COLO668 (cell line): ENCODE measurements at regions not wholly inside any gene's neighbourhood (a gene's known extent, or its start where the extent isn't known, plus 50 kb on each side); places are given as distances from the start of the nearest gene placed in this dataset.
A peak's percentile ranks its signal among the peaks of the same experiment; 100 is the strongest.

Experiments
- DNase-seq: peaks from one replicate; lab custom pipeline; 2025; ENCODE audit not compliant: unreplicated experiment; lab: John Stamatoyannopoulos, UW

- no peak for DNase-seq
Observed at GRCh38 chr16:48487287-48487686, 102.1 kb upstream of the SIAH1 start.

- DNase-seq, result no peak
Observed at GRCh38 chr16:48481772-48482171, 96.6 kb upstream of the SIAH1 start.

- DNase-seq, result no peak
Observed at GRCh38 chr16:48481211-48481610, 96.0 kb upstream of the SIAH1 start.

GRCh38 chr16:48479955-48480354 lies 94.7 kb upstream of the SIAH1 start:
- no peak for DNase-seq

- no peak for DNase-seq
Observed at GRCh38 chr16:48479329-48479728, 94.1 kb upstream of the SIAH1 start.

GRCh38 chr16:48478393-48478792 lies 93.2 kb upstream of the SIAH1 start:
- no peak for DNase-seq

- DNase-seq, result no peak
Observed at GRCh38 chr16:48471435-48471834, 86.2 kb upstream of the SIAH1 start.

GRCh38 chr16:48462106-48462740 lies 77.0 kb upstream of the SIAH1 start:
- no peak for DNase-seq

GRCh38 chr16:48459167-48459566 lies 74.0 kb upstream of the SIAH1 start:
- no peak for DNase-seq

- no peak for DNase-seq
Observed at GRCh38 chr16:48454051-48454450, 68.8 kb upstream of the SIAH1 start.

- no peak for DNase-seq
Observed at GRCh38 chr16:48452991-48453760, 68.0 kb upstream of the SIAH1 start.

- no peak for DNase-seq
Observed at GRCh38 chr16:48451323-48451722, 66.1 kb upstream of the SIAH1 start.

- DNase-seq, result no peak
Observed at GRCh38 chr16:48450367-48450766, 65.2 kb upstream of the SIAH1 start.

GRCh38 chr16:48448841-48449481 lies 63.7 kb upstream of the SIAH1 start:
- no peak for DNase-seq

GRCh38 chr16:48447940-48448536 lies 62.8 kb upstream of the SIAH1 start:
- DNase-seq, result no peak

GRCh38 chr16:48447428-48447827 lies 62.2 kb upstream of the SIAH1 start:
- DNase-seq, result no peak

- DNase-seq, result no peak
Observed at GRCh38 chr16:48446534-48446920, 61.3 kb upstream of the SIAH1 start.

GRCh38 chr16:48445782-48446533 lies 60.7 kb upstream of the SIAH1 start:
- DNase-seq, result no peak

GRCh38 chr16:48444574-48444973 lies 59.4 kb upstream of the SIAH1 start:
- DNase-seq, result no peak

GRCh38 chr16:48442379-48442778 lies 57.2 kb upstream of the SIAH1 start:
- no peak for DNase-seq

GRCh38 chr16:48441863-48442279 lies 56.7 kb upstream of the SIAH1 start:
- peak; percentile 43 for DNase-seq
